HG03060 (cell line): ENCODE measurements at regions not wholly inside any gene's neighbourhood (a gene's known extent, or its start where the extent isn't known, plus 50 kb on each side); places are given as distances from the start of the nearest gene placed in this dataset.

ENCODE experiments used
- ATAC-seq: cut with Tn5 transposase; IDR thresholded peaks from one replicate; pipeline ENCODE4 v1.9.1; 2021; ENCODE audit warnings: low read depth, moderate number of reproducible peaks; ENCODE audit not compliant: unreplicated experiment

GRCh38 chr1:80988926-80989325 lies 811.8 kb upstream of the ADGRL2 start:
- ATAC-seq: no peak

GRCh38 chr1:80987824-80988223 lies 812.9 kb upstream of the ADGRL2 start:
- no peak for ATAC-seq

GRCh38 chr1:80987106-80987505 lies 813.6 kb upstream of the ADGRL2 start:
- no peak for ATAC-seq

GRCh38 chr1:80982831-80983230 lies 817.9 kb upstream of the ADGRL2 start:
- no peak for ATAC-seq

- ATAC-seq: no peak
Observed at GRCh38 chr1:80973101-80973500, 827.6 kb upstream of the ADGRL2 start.

DNA sequence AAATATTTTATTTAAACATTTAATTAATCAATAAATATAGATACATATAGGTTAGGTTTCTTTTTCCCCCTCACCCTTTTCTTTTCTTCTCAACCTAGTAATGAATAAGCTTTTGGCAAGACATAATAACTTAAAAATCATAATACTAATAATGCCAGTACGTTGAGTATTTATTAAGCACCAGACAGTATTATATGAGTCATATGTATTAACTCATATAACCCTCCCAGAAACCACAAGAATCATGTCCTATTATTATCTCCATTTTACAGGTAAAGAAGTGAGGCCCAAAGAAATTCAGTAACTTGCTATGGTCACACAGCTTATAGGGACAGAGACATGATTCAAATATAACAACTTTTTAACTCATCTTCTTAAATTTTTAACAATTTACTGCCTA lies 834.5 kb upstream of the ADGRL2 start:
- ATAC-seq: no peak

DNA sequence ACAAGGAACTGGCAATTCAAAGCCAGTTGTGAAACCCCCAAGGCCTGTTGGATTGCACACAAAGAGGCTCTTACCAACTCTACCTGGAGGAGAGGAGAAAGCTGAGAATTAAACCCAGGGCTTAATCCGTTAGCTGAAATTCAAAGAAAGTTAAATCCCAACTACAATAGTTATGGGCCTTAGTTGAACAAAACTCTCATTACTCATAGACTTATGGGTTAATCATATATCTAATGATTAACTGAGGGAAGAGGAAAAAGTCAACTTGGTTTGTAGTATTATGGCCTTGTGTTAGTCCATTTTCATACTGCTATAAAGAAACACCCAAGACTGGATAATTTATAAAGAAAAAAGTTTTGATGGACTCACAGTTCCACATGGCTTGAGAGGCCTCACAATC lies 838.2 kb upstream of the ADGRL2 start:
- no peak for ATAC-seq

GRCh38 chr1:80961464-80962190 lies 839.1 kb upstream of the ADGRL2 start:
- no peak for ATAC-seq

- no peak for ATAC-seq
Observed at GRCh38 chr1:80933346-80933745, 867.4 kb upstream of the ADGRL2 start.

- ATAC-seq: no peak
Observed at GRCh38 chr1:80931178-80931577, 869.6 kb upstream of the ADGRL2 start.

- ATAC-seq: no peak
Observed at GRCh38 chr1:80929868-80930508, 870.7 kb upstream of the ADGRL2 start.

GRCh38 chr1:80926531-80926930 lies 874.2 kb upstream of the ADGRL2 start:
- no peak for ATAC-seq

GRCh38 chr1:80925130-80925805 lies 875.5 kb upstream of the ADGRL2 start:
- ATAC-seq: no peak

- ATAC-seq: no peak
Observed at GRCh38 chr1:80924290-80924689, 876.4 kb upstream of the ADGRL2 start.

DNA sequence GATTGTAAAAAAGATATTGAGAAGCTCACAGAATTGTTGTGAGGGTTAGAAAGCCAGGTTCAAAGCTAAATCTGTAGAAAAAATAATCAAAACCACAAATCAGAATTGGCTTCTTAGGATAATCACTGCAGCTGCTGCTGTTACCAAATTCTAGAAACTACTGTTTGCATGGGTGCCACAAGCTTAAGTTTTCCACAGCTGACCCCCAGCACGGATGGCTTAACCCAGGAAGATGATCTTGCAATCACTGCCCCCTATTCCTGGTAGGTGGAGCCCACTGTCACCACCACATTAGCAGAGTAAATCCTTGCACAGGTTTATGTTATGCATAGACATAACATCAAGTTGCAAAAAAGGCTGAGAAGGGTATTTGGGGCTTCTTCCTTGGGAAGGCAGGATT lies 877.8 kb upstream of the ADGRL2 start:
- ATAC-seq: no peak

GRCh38 chr1:80919426-80919825 lies 881.3 kb upstream of the ADGRL2 start:
- ATAC-seq: no peak

GRCh38 chr1:80918380-80918779 lies 882.4 kb upstream of the ADGRL2 start:
- no peak for ATAC-seq

- no peak for ATAC-seq
Observed at GRCh38 chr1:80917826-80918225, 882.9 kb upstream of the ADGRL2 start.

DNA sequence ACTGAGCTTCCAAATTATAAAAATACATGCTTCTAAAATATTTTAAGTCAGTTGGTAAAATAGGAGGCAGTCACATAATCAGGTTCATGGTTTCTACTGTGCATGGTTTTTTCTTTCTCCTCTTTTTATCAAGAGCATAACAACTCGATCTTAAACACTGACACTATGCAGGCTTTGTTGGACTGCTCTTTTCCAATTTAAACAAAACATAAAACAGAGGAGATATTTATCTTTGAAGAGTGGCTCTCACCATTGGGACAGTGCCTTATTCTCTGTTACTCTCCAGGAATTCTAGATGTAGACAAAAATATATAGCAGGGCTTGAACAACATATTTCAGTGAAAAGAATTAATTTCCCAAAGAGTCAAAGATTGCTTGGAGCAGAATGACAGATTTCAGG lies 883.5 kb upstream of the ADGRL2 start:
- ATAC-seq: no peak

- ATAC-seq: no peak
Observed at GRCh38 chr1:80915491-80915890, 885.2 kb upstream of the ADGRL2 start.

DNA sequence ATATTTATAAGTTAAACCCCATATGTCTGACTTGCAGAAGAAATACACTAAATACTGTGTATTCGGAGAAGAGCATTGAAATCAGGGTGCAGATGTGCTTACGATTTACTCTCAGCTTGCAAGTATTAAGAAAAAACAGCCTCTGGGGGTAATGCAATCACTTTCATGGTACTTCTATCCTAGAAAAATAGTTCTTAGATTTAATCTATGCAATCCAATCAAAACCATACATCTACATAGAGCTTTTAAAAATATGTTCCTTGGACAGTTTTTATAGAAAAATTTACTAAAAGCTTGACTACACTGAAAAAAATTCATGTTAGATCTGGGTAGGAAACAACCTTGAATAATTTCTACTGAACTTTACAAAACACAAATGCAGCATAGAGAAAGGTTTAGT lies 890.3 kb upstream of the ADGRL2 start:
- no peak for ATAC-seq
